H1 (cell line): ENCODE measurements at regions not wholly inside any gene's neighbourhood (a gene's known extent, or its start where the extent isn't known, plus 50 kb on each side); places are given as distances from the start of the nearest gene placed in this dataset.

Source experiments
- CTCF ChIA-PET: fragments of 300-600 bp; sonication (Branson Sonifier 250); formaldehyde crosslinking; loops from one replicate; lab custom pipeline; 2021; ENCODE audit not compliant: partially characterized antibody; lab: Charles Lee
- POLR2A ChIA-PET: fragments of 300-600 bp; sonication (Branson Sonifier 250); formaldehyde crosslinking; loops from one replicate; lab custom pipeline; 2021; ENCODE audit warnings: inconsistent platforms; ENCODE audit not compliant: partially characterized antibody; lab: Charles Lee
- DNase-seq, 2 experiments: peaks; one replicate each; pipeline versions ENCODE4 v3.0.0 to v3.0.0-alpha.2; 2010 to 2022; ENCODE audit warnings: low spot score in 2 of 2, low read depth in 1 of 2, mixed read lengths in 1 of 2
- FAIRE-seq: peaks from 2 replicates; lab custom pipeline; 2011; peaks lifted over from hg19 to GRCh38; lab: Jason Lieb, UNC
- H2AFZ ChIP-seq: 2 replicates; pipeline ENCODE4 v1.8.1; 2012; ENCODE audit warnings: low read length, inconsistent platforms
- H2AK5ac ChIP-seq: 2 replicates; pipeline ENCODE4 v1.6.1; 2013; ENCODE audit warnings: low read depth, low read length
- H2BK120ac ChIP-seq: replicated peaks from 2 replicates; pipeline ENCODE3; 2013; ENCODE audit warnings: low read depth, low read length, inconsistent platforms
- H2BK12ac ChIP-seq: 2 replicates; pipeline ENCODE4 v1.6.1; 2013; ENCODE audit warnings: low read depth, low read length
- H2BK15ac ChIP-seq: 2 replicates; pipeline ENCODE4 v1.6.1; 2013; ENCODE audit warnings: low read length
- H2BK20ac ChIP-seq: 2 replicates; pipeline ENCODE4 v1.6.1; 2013; ENCODE audit warnings: low read length
- H2BK5ac ChIP-seq: 2 replicates; pipeline ENCODE4 v1.6.1; 2013; ENCODE audit warnings: low read depth, low read length
- H3K14ac ChIP-seq: 2 replicates; pipeline ENCODE4 v1.6.1; 2013; ENCODE audit warnings: inconsistent platforms; ENCODE audit not compliant: insufficient read length
- H3K18ac ChIP-seq: 2 replicates; pipeline ENCODE4 v1.6.1; 2013; ENCODE audit warnings: low read length; ENCODE audit errors: extremely low read depth
- H3K23ac ChIP-seq: 2 replicates; pipeline ENCODE4 v1.6.1; 2013; ENCODE audit warnings: inconsistent platforms; ENCODE audit not compliant: insufficient read length
- H3K23me2 ChIP-seq: 2 replicates; pipeline ENCODE4 v1.6.1; 2013; ENCODE audit warnings: low read depth, low read length
- H3K27ac ChIP-seq: 2 replicates; pipeline ENCODE4 v1.6.1; 2011; ENCODE audit warnings: low read depth, low read length, inconsistent platforms
- H3K27me3 ChIP-seq, 4 experiments: replicated peaks in 1 of 4; 1 replicate in 1 of 4; 2 replicates in 3 of 4; pipeline versions ENCODE4 v1.6.1 to v1.8.1; 2011 to 2013; ENCODE audit warnings: low read length in 3 of 4, mild to moderate bottlenecking in 3 of 4, inconsistent platforms in 2 of 4, mixed read lengths in 2 of 4, moderate library complexity in 1 of 4; ENCODE audit not compliant: control insufficient read depth in 3 of 4, insufficient read depth in 3 of 4; ENCODE audit errors: extremely low read depth in 1 of 4
- H3K36me3 ChIP-seq, 4 experiments: 2 replicates each; pipeline versions ENCODE4 v1.6.1 to v1.8.1; 2011 to 2013; ENCODE audit warnings: mild to moderate bottlenecking in 4 of 4, low read length in 3 of 4, moderate library complexity in 2 of 4, control low read depth in 1 of 4, inconsistent platforms in 1 of 4; ENCODE audit not compliant: insufficient read depth in 4 of 4, control insufficient read depth in 2 of 4
- H3K4ac ChIP-seq: replicated peaks from 2 replicates; pipeline ENCODE3; 2013; ENCODE audit warnings: low read length, low read depth, mixed read lengths, inconsistent platforms; ENCODE audit not compliant: insufficient read length
- H3K4me1 ChIP-seq, 4 experiments: replicated peaks in 1 of 4; 1 replicate in 1 of 4; 2 replicates in 3 of 4; pipeline versions ENCODE4 v1.6.1 to v1.8.1; 2011 to 2013; ENCODE audit warnings: low read length in 3 of 4, inconsistent platforms in 2 of 4, mixed read lengths in 1 of 4; ENCODE audit not compliant: insufficient read depth in 4 of 4, control insufficient read depth in 3 of 4
- H3K4me2 ChIP-seq, 2 experiments: 2 replicates each; pipeline versions ENCODE4 v1.6.1 to v1.8.1; 2011 to 2013; ENCODE audit warnings: low read depth in 2 of 2, low read length in 2 of 2, control low read depth in 1 of 2, inconsistent platforms in 1 of 2, mild to moderate bottlenecking in 1 of 2; ENCODE audit not compliant: insufficient read depth in 1 of 2
- H3K4me3 ChIP-seq, 4 experiments: fragments of 200-600, 300-600 bp in 1 of 4; sonication (generic), shearing (Covaris generic), sonication (Bioruptor Twin) in 1 of 4; 2 replicates each; pipeline versions ENCODE4 v1.5.1 to v1.8.1; 2011 to 2016; ENCODE audit warnings: low read length in 4 of 4, low read depth in 3 of 4, control low read depth in 2 of 4, inconsistent platforms in 2 of 4, mild to moderate bottlenecking in 2 of 4, mixed read lengths in 1 of 4, moderate library complexity in 1 of 4; ENCODE audit not compliant: insufficient read depth in 2 of 4; ENCODE audit errors: extremely low read depth in 1 of 4
- H3K56ac ChIP-seq: replicated peaks from 2 replicates; pipeline ENCODE3; 2013; ENCODE audit warnings: low read depth, mild to moderate bottlenecking, mixed read lengths, low read length, inconsistent platforms; ENCODE audit not compliant: insufficient read length
- H3K79me1 ChIP-seq: 2 replicates; pipeline ENCODE4 v1.6.1; 2013; ENCODE audit warnings: low read depth, low read length, control low read depth
- H3K79me2 ChIP-seq, 2 experiments: 2 replicates each; pipeline versions ENCODE4 v1.6.1 to v1.8.1; 2012 to 2013; ENCODE audit warnings: low read length in 2 of 2, mild to moderate bottlenecking in 2 of 2, inconsistent platforms in 1 of 2; ENCODE audit not compliant: insufficient read depth in 2 of 2, control insufficient read depth in 1 of 2
- H3K9ac ChIP-seq, 4 experiments: replicated peaks in 1 of 4; 1 replicate in 1 of 4; 2 replicates in 3 of 4; pipeline versions ENCODE4 v1.6.1 to v1.8.1; 2011 to 2013; ENCODE audit warnings: low read depth in 3 of 4, low read length in 3 of 4, control low read depth in 2 of 4, mild to moderate bottlenecking in 2 of 4, moderate library complexity in 2 of 4, inconsistent platforms in 1 of 4; ENCODE audit errors: extremely low read depth in 1 of 4
- H3K9me3 ChIP-seq, 2 experiments: 2 replicates each; pipeline versions ENCODE4 v1.6.1 to v1.8.1; 2012 to 2013; ENCODE audit warnings: mild to moderate bottlenecking in 2 of 2, moderate library complexity in 2 of 2, control low read depth in 1 of 2, inconsistent platforms in 1 of 2, low read depth in 1 of 2, low read length in 1 of 2, mixed read lengths in 1 of 2; ENCODE audit not compliant: insufficient read depth in 2 of 2
- H4K20me1 ChIP-seq, 2 experiments: replicated peaks in 1 of 2; 2 replicates each; pipeline versions ENCODE3 to v1.8.1; 2011 to 2013; ENCODE audit warnings: inconsistent platforms in 2 of 2, low read length in 2 of 2, mild to moderate bottlenecking in 1 of 2; ENCODE audit not compliant: insufficient read depth in 2 of 2, control insufficient read depth in 1 of 2
- H4K5ac ChIP-seq: 2 replicates; pipeline ENCODE4 v1.6.1; 2013; ENCODE audit warnings: low read length, low read depth, mixed read lengths, inconsistent platforms; ENCODE audit not compliant: insufficient read length
- H4K8ac ChIP-seq: 2 replicates; pipeline ENCODE4 v1.8.0; 2013; ENCODE audit warnings: mild to moderate bottlenecking, moderate library complexity, low read length, inconsistent platforms; ENCODE audit not compliant: insufficient read depth; ENCODE audit errors: extremely low read depth
- H4K91ac ChIP-seq: replicated peaks from 2 replicates; pipeline ENCODE3; 2013; ENCODE audit warnings: low read length, mixed read lengths, inconsistent platforms; ENCODE audit not compliant: insufficient read length
- BRCA1 ChIP-seq: IDR thresholded peaks from 2 replicates; pipeline ENCODE4 v1.6.1; 2012; ENCODE audit warnings: low read depth, low read length, improper control_type of control experiment
- CBX5 ChIP-seq: fragments of 300-800, 300-1000 bp; sonication (generic); IDR thresholded peaks from 2 replicates; pipeline ENCODE4 v1.7.1; 2016; ENCODE audit warnings: antibody characterized with exemption, low read length, low read depth
- CHD1 ChIP-seq: IDR thresholded peaks from 2 replicates; pipeline ENCODE4 v1.6.1; 2012; ENCODE audit warnings: low read depth, low read length, improper control_type of control experiment
- MAFK ChIP-seq: IDR thresholded peaks from 2 replicates; pipeline ENCODE4 v1.6.1; 2012; ENCODE audit warnings: low read depth, mild to moderate bottlenecking, improper control_type of control experiment, low read length
- PHF8 ChIP-seq: fragments of 200-600 bp; sonication (generic); conservative IDR thresholded peaks from 2 replicates; pipeline ENCODE4 v1.7.1; 2012; ENCODE audit warnings: low read depth, mild to moderate bottlenecking, inconsistent platforms, low read length, moderate library complexity
- RFX5 ChIP-seq: IDR thresholded peaks from 2 replicates; pipeline ENCODE4 v1.6.1; 2011; ENCODE audit warnings: low read depth, low read length, improper control_type of control experiment, borderline replicate concordance
- RXRA ChIP-seq: IDR thresholded peaks from 2 replicates; pipeline ENCODE4 v1.6.1; 2011; ENCODE audit warnings: low read depth, mild to moderate bottlenecking, low read length, moderate library complexity; ENCODE audit not compliant: insufficient read depth
- TBP ChIP-seq: IDR thresholded peaks from 2 replicates; pipeline ENCODE4 v1.6.1; 2011; ENCODE audit warnings: low read depth, low read length, improper control_type of control experiment
- TEAD4 ChIP-seq: IDR thresholded peaks from 2 replicates; pipeline ENCODE4 v1.6.1; 2012; ENCODE audit warnings: low read depth, low read length, inconsistent platforms, mixed read lengths
- WGBS, 2 experiments: shearing (Covaris generic) in 1 of 2; methylation state at CpG; one replicate each; pipeline versions ENCODE4 v1.1.6 to v1.1.7; 2013 to 2015; ENCODE audit warnings: low lambda C conversion rate in 2 of 2, mixed read lengths in 2 of 2, inconsistent platforms in 1 of 2, low coverage in 1 of 2, missing lambda C conversion rate in 1 of 2; ENCODE audit not compliant: insufficient replicate concordance in 2 of 2, insufficient coverage in 1 of 2, insufficient read length in 1 of 2; ENCODE audit errors: extremely low coverage in 1 of 2, missing lambda C conversion rate in 1 of 2; 5-methylcytosine and 5-hydroxymethylcytosine counted together
- TF ChIP-seq, protein P1 (sequence below): IDR thresholded peaks from 2 replicates; pipeline ENCODE4 v1.6.1; 2012; ENCODE audit warnings: low read length, inconsistent platforms
- TF ChIP-seq, protein P2 (sequence below): IDR thresholded peaks from 2 replicates; pipeline ENCODE4 v1.6.1; 2012; ENCODE audit warnings: inconsistent platforms

DNA sequence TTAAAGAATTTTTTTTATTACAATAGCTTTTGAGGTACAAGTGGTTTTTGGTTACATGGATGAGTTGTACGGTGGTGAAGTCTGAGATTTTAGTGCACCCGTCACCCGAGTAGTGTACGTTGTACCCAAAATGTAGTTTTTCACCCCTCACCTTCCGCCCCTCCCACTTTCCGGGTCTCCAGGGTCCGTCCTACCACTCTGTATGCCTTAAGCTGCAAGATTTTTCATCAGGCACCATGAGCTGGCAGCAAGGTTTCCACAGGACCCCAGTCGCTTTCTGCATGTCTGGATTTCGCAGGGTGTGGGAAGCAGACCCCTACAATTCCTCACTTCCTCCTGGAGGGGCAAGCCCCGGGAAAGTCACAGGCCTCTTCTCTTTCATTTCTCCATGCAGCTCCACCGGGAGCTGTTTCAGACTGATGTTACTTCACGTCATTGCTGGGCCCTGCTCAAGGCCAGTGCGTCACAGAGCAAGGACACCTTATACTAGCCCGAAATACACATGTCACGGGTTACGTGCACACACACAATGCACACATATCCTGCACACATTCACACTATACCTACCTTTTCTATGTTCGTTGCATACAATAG, 179.1 kb downstream of the ZFP36L2 start:
- CTCF ChIA-PET = interaction anchor here (0.6 to 1.4 kb wide), 8 partner anchors 8 to 157 kb away, joined by 3 read pairs; no protein-coding TSS in a partner anchor
- Histone ChIP-seq H3K23me2 (no peaks in the 10 kb centered on the region), H2BK20ac (no peak overlapping the region), H4K8ac (no peak overlapping the region), H3K79me2 (no peaks in the 10 kb centered on the region), H3K79me1 (no peaks in the 10 kb centered on the region), H2BK120ac (no peak overlapping the region), H3K36me3 (no peaks in the 10 kb centered on the region), H3K23ac (no peak overlapping the region), H3K18ac (peak overlapping the region; percentile 60; the same call in 1 of the 2 replicates), H2AFZ (no peak overlapping the region; the same call in 1 of the 2 replicates), H2BK12ac (no peak overlapping the region; the same call in 1 of the 2 replicates), H3K56ac (no peak overlapping the region), H2BK15ac (0 out of 2 replicates have a peak overlapping the region, but pooled peaks have one; percentile 63), H3K27ac (no peak overlapping the region), H4K91ac (no peak overlapping the region), H4K20me1 (no peaks in the 10 kb centered on the region), H3K27me3 (no peaks in the 10 kb centered on the region; a peak in 2 of 7 replicates), H2AK5ac (no peak overlapping the region), H3K4me3 (no peak overlapping the region), H3K4me2 (no peak overlapping the region), H3K9ac (no peak overlapping the region), H3K14ac (no peak overlapping the region), H4K5ac (no peak overlapping the region), H3K9me3 (no peaks in the 10 kb centered on the region), H2BK5ac (no peak overlapping the region), H3K4me1 (peaks cover 0 to 3% (median under 1%) of the 10 kb centered on the region in 4 experiments; a peak in 5 of 7 replicates), H3K4ac (no peak overlapping the region)
- POLR2A ChIA-PET = interaction anchor here (0.7 to 1.5 kb wide), 2 partner anchors 54 to 150 kb away, joined by 3 to 4 read pairs; no protein-coding TSS in a partner anchor
- DNase-seq (no peak), FAIRE-seq (no peak)
- 91% methylated on average over 17 of the region's 17 CpGs; no CpG with 5 or more reads in 1 of the 2 experiments for WGBS, 2 experiments
- TF ChIP-seq, protein P1, sequence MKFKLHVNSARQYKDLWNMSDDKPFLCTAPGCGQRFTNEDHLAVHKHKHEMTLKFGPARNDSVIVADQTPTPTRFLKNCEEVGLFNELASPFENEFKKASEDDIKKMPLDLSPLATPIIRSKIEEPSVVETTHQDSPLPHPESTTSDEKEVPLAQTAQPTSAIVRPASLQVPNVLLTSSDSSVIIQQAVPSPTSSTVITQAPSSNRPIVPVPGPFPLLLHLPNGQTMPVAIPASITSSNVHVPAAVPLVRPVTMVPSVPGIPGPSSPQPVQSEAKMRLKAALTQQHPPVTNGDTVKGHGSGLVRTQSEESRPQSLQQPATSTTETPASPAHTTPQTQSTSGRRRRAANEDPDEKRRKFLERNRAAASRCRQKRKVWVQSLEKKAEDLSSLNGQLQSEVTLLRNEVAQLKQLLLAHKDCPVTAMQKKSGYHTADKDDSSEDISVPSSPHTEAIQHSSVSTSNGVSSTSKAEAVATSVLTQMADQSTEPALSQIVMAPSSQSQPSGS = no peak
- TF ChIP-seq, protein P2, sequence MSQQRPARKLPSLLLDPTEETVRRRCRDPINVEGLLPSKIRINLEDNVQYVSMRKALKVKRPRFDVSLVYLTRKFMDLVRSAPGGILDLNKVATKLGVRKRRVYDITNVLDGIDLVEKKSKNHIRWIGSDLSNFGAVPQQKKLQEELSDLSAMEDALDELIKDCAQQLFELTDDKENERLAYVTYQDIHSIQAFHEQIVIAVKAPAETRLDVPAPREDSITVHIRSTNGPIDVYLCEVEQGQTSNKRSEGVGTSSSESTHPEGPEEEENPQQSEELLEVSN = no peak
- no peak for TF ChIP-seq CHD1
- no peak for TF ChIP-seq TBP
- no peak for TF ChIP-seq RXRA
- no peak for TF ChIP-seq CBX5
- TF ChIP-seq TEAD4 = no peak
- TF ChIP-seq PHF8 = no peak
- no peak for TF ChIP-seq RFX5
- no peak for TF ChIP-seq MAFK
- no peak for TF ChIP-seq BRCA1
